Tibial nerve (tissue), 4 donors: ENCODE measurements at regions not wholly inside any gene's neighbourhood (a gene's known extent, or its start where the extent isn't known, plus 50 kb on each side); places are given as distances from the start of the nearest gene placed in this dataset.
"Not testable (repeated sequence)": the region's sequence is repeated elsewhere in the genome, so short reads cannot be mapped to it uniquely, and the experiment has no call there.

Experiments used
- DNase-seq, 2 donors: peaks; one replicate each; pipeline ENCODE4 v3.0.0-alpha.2; 2019; ENCODE audit warnings: low spot score in 2 of 2
- H3K27ac ChIP-seq, 4 donors: fragments of 200-600 bp; sonication (generic) in 3 of 4; one replicate each; pipeline ENCODE4 v1.5.1; 2017 to 2019; ENCODE audit warnings: mild to moderate bottlenecking in 1 of 4
- H3K27me3 ChIP-seq, 2 donors: fragments of 200-600 bp; sonication (generic) in 1 of 2; one replicate each; pipeline versions ENCODE4 v1.5.1 to v1.6.0; 2017 to 2019
- H3K36me3 ChIP-seq, 3 donors: fragments of 200-600 bp; sonication (generic); one replicate each; pipeline ENCODE4 v1.5.1; 2018 to 2019
- H3K4me1 ChIP-seq, 4 donors: fragments of 200-600 bp; sonication (generic) in 3 of 4; one replicate each; pipeline ENCODE4 v1.5.1; 2017 to 2019
- H3K4me3 ChIP-seq, 4 donors: fragments of 200-600 bp; sonication (generic) in 3 of 4; one replicate each; pipeline ENCODE4 v1.5.1; 2017 to 2019; ENCODE audit warnings: mild to moderate bottlenecking in 1 of 4, moderate library complexity in 1 of 4
- H3K9me3 ChIP-seq, 4 donors: fragments of 200-600 bp; sonication (generic) in 3 of 4; one replicate each; pipeline ENCODE4 v1.5.1; 2017 to 2019
- EP300 ChIP-seq, 2 donors: sonication (generic); formaldehyde crosslinking; IDR thresholded peaks; one replicate each; pipeline ENCODE4 v1.6.1; 2017; ENCODE audit warnings: antibody characterized with exemption in 2 of 2, mild to moderate bottlenecking in 1 of 2
- POLR2A ChIP-seq, 2 donors: fragments of 450-650 bp; IDR thresholded peaks; one replicate each; pipeline ENCODE4 v1.6.1; 2017; ENCODE audit warnings: antibody characterized with exemption in 2 of 2, mild to moderate bottlenecking in 2 of 2, moderate library complexity in 2 of 2
- WGBS, 2 donors: methylation state at CpG; one replicate each; pipeline ENCODE4 v1.1.5; 2018; 5-methylcytosine and 5-hydroxymethylcytosine counted together
- TF ChIP-seq, protein P1 (sequence below), 5 experiments: fragments of 200-600 bp in 3 of 5; fragments of 450-650 bp in 2 of 5; sonication (generic) in 3 of 5; IDR thresholded peaks; one replicate each; pipeline ENCODE4 v1.5.1; 2016 to 2019; ENCODE audit warnings: antibody characterized with exemption in 5 of 5, mild to moderate bottlenecking in 3 of 5, moderate library complexity in 2 of 5

GRCh38 chr2:63719052-63719451 lies 122.6 kb upstream of the UGP2 start:
- Histone ChIP-seq H3K4me1 (no peaks in the 10 kb centered on the region), H3K4me3 (no peak overlapping the region), H3K9me3 (no peaks in the 10 kb centered on the region), H3K27me3 (no peaks in the 10 kb centered on the region), H3K36me3 (no peaks in the 10 kb centered on the region), H3K27ac (no peak overlapping the region)
- no peak for DNase-seq
- 50 to 52% methylated on average over 1 of the region's 1 CpG for WGBS, 2 donors
- TF ChIP-seq, protein P1, sequence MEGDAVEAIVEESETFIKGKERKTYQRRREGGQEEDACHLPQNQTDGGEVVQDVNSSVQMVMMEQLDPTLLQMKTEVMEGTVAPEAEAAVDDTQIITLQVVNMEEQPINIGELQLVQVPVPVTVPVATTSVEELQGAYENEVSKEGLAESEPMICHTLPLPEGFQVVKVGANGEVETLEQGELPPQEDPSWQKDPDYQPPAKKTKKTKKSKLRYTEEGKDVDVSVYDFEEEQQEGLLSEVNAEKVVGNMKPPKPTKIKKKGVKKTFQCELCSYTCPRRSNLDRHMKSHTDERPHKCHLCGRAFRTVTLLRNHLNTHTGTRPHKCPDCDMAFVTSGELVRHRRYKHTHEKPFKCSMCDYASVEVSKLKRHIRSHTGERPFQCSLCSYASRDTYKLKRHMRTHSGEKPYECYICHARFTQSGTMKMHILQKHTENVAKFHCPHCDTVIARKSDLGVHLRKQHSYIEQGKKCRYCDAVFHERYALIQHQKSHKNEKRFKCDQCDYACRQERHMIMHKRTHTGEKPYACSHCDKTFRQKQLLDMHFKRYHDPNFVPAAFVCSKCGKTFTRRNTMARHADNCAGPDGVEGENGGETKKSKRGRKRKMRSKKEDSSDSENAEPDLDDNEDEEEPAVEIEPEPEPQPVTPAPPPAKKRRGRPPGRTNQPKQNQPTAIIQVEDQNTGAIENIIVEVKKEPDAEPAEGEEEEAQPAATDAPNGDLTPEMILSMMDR (IDR thresholded peaks at IDR 0.05), result no peak
- TF ChIP-seq POLR2A (IDR thresholded peaks at IDR 0.05), result no peak
- no peak for TF ChIP-seq EP300 (IDR thresholded peaks at IDR 0.05)

DNA sequence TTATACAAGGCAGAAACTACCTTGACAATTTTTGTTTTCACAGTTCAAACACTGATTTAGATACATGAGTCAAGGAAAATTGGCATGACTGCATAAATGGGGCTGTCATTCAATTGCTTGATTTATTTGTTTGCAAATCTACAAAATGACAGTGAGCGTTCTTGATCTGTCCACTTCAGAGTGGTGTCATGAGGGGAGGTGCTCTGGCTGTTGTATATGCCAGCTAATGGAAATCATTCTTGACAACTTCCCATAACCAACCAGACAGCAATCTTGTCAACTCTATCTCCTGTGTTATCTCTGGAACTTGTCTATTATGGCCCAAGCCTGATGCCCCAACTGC lies 120.6 kb upstream of the UGP2 start:
- no peaks in the 10 kb centered on the region for H3K36me3 ChIP-seq
- no peaks in the 10 kb centered on the region for H3K4me1 ChIP-seq
- no peak overlapping the region for H3K4me3 ChIP-seq
- WGBS, 2 donors, result 67 to 72% methylated on average over 1 of the region's 1 CpG
- DNase-seq, result no peak
- H3K27me3 ChIP-seq, result no peaks in the 10 kb centered on the region
- H3K9me3 ChIP-seq, result no peaks in the 10 kb centered on the region
- H3K27ac ChIP-seq, result no peak overlapping the region
- TF ChIP-seq POLR2A (IDR thresholded peaks at IDR 0.05) (no peak), EP300 (IDR thresholded peaks at IDR 0.05) (no peak)
- TF ChIP-seq, protein P1 (IDR thresholded peaks at IDR 0.05), result no peak

DNA sequence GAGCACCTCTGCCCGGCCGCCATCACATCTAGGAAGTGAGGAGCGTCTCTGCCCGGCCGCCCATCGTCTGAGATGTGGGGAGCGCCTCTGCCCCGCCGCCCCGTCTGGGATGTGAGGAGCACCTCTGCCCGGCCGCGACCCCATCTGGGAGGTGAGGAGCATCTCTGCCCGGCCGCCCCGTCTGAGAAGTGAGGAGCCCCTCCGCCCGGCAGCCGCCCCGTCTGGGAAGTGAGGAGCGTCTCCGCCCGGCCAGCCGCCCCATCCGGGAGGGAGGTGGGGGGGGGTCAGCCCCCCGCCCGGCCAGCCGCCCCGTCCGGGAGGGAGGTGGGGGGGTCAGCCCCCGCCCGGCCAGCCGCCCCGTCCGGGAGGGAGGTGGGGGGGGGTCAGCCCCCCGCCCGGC lies 119.4 kb upstream of the UGP2 start:
- not testable (repeated sequence) for H3K36me3 ChIP-seq, H3K27ac ChIP-seq, H3K4me3 ChIP-seq, H3K4me1 ChIP-seq, DNase-seq, H3K9me3 ChIP-seq, H3K27me3 ChIP-seq
- no CpG with 5 or more reads among the region's 37 CpGs for WGBS, 2 donors

DNA sequence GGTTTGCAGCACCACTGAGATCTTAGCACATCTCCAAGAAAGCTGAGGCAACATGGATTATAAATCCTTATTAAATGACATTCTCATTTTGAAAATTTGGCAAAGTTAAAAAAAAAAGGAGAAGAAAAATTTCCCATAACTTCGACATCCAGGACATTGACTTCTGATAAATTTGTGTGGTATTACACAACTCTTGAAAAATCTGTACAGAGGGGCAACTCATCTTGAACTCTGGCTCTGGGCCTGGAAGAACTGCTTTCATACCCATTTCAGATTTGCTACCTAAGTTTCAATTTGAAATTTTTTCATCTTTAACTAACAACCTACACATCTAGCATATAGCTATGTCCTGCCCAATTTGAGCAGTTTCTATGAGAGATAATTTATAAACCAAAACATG lies 118.0 kb upstream of the UGP2 start:
- H3K4me3 ChIP-seq, result no peak overlapping the region
- H3K36me3 ChIP-seq, result no peaks in the 10 kb centered on the region
- no peak overlapping the region for H3K27ac ChIP-seq
- TF ChIP-seq, protein P1 (IDR thresholded peaks at IDR 0.05), result no peak
- TF ChIP-seq EP300 (IDR thresholded peaks at IDR 0.05), result peak in 1 of 2 donors; percentile 7
- H3K4me1 ChIP-seq, result no peaks in the 10 kb centered on the region
- 60 to 77% methylated on average over 1 of the region's 1 CpG for WGBS, 2 donors
- no peaks in the 10 kb centered on the region for H3K9me3 ChIP-seq
- H3K27me3 ChIP-seq, result no peaks in the 10 kb centered on the region
- DNase-seq, result no peak

- not testable (repeated sequence) for H3K4me1 ChIP-seq, H3K4me3 ChIP-seq, H3K27ac ChIP-seq, H3K9me3 ChIP-seq, H3K36me3 ChIP-seq, H3K27me3 ChIP-seq, DNase-seq
- 96 to 97% methylated on average over 1 of the region's 1 CpG for WGBS, 2 donors
Observed at GRCh38 chr2:63725212-63725611, 116.5 kb upstream of the UGP2 start.

- no peaks in the 10 kb centered on the region for H3K27me3 ChIP-seq
- DNase-seq, result no peak
- no peaks in the 10 kb centered on the region for H3K36me3 ChIP-seq
- no peaks in the 10 kb centered on the region for H3K9me3 ChIP-seq
- WGBS, 2 donors, result 85 to 87% methylated on average over 1 of the region's 1 CpG
- H3K4me3 ChIP-seq, result no peak overlapping the region
- no peak overlapping the region for H3K27ac ChIP-seq
- H3K4me1 ChIP-seq, result no peaks in the 10 kb centered on the region
- no peak for TF ChIP-seq EP300 (IDR thresholded peaks at IDR 0.05)
- no peak for TF ChIP-seq POLR2A (IDR thresholded peaks at IDR 0.05)
- TF ChIP-seq, protein P1 (IDR thresholded peaks at IDR 0.05), result no peak
Observed at GRCh38 chr2:63729362-63729761, 112.3 kb upstream of the UGP2 start.
